Caco-2 (cell line): ENCODE measurements at regions not wholly inside any gene's neighbourhood (a gene's known extent, or its start where the extent isn't known, plus 50 kb on each side); places are given as distances from the start of the nearest gene placed in this dataset.

ENCODE experiments used
- BruUV-seq: library from RNA; stranded (reverse); fragments of 400-500 nt; replicated peaks from 2 replicates; lab custom pipeline; 2021; lab: Mats Ljungman, UMichigan
- CTCF ChIA-PET: fragments of 300-600 bp; sonication (Branson Sonifier 250); formaldehyde crosslinking; loops from one replicate; lab custom pipeline; 2022; ENCODE audit warnings: antibody characterized with exemption; lab: Charles Lee
- POLR2A ChIA-PET: fragments of 300-600 bp; sonication (Branson Sonifier 250); formaldehyde crosslinking; loops from one replicate; lab custom pipeline; 2022; ENCODE audit warnings: antibody characterized with exemption; lab: Charles Lee
- DNase-seq, 2 experiments: peaks; one replicate each; pipeline versions ENCODE4 v3.0.0 to v3.0.0-alpha.2; 2020 to 2022
- H3K27me3 ChIP-seq: replicated peaks from 2 replicates; pipeline ENCODE4 v1.6.0; 2011; ENCODE audit warnings: low read length; ENCODE audit not compliant: control insufficient read depth, insufficient read depth
- H3K36me3 ChIP-seq: 2 replicates; pipeline ENCODE4 v1.5.1; 2011; ENCODE audit warnings: low read length; ENCODE audit not compliant: control insufficient read depth, insufficient read depth
- H3K4me1 ChIP-seq: fragments of 250-450 bp; sonication (Bioruptor Pico); 2 replicates; pipeline ENCODE4 v1.5.1; 2020; ENCODE audit warnings: mild to moderate bottlenecking
- H3K4me3 ChIP-seq: 2 replicates; pipeline ENCODE4 v1.5.1; 2011; ENCODE audit warnings: low read depth, mild to moderate bottlenecking, control low read depth, low read length
- H3K9me3 ChIP-seq: fragments of 250-450 bp; sonication (Bioruptor Pico); 2 replicates; pipeline ENCODE4 v1.5.1; 2020; ENCODE audit warnings: mild to moderate bottlenecking, moderate library complexity
- H3K27ac Mint-ChIP-seq: one replicate; pipeline ENCODE4 v1.8.0; 2022; ENCODE audit warnings: mixed read lengths; ENCODE audit not compliant: unreplicated experiment
- H3K27me3 Mint-ChIP-seq: one replicate; pipeline ENCODE4 v1.8.0; 2022; ENCODE audit warnings: mixed read lengths; ENCODE audit not compliant: insufficient read depth, unreplicated experiment
- H3K36me3 Mint-ChIP-seq: one replicate; pipeline ENCODE4 v1.8.0; 2022; ENCODE audit warnings: mild to moderate bottlenecking, mixed read lengths; ENCODE audit not compliant: insufficient read depth, unreplicated experiment
- H3K4me1 Mint-ChIP-seq: one replicate; pipeline ENCODE4 v1.8.0; 2022; ENCODE audit warnings: low read depth, mixed read lengths; ENCODE audit not compliant: unreplicated experiment
- H3K4me3 Mint-ChIP-seq: one replicate; pipeline ENCODE4 v1.8.0; 2022; ENCODE audit warnings: mild to moderate bottlenecking, moderate library complexity, mixed read lengths; ENCODE audit not compliant: unreplicated experiment
- H3K9me3 Mint-ChIP-seq: one replicate; pipeline ENCODE4 v1.8.0; 2022; ENCODE audit warnings: mixed read lengths; ENCODE audit not compliant: unreplicated experiment
- intact Hi-C: fragments of 100-400 bp; cut with micrococcal nuclease; formaldehyde crosslinking; loops from one replicate; pipeline ENCODE4 v1.10.0; 2022; ENCODE audit not compliant: unreplicated experiment
- TF ChIP-seq, protein P1 (sequence below), 2 experiments: fragments of 200-600 bp in 1 of 2; IDR thresholded peaks; 1 replicate in 1 of 2; 2 replicates in 1 of 2; pipeline versions ENCODE4 v1.5.1 to v1.8.0; 2011 to 2022; ENCODE audit warnings: antibody characterized with exemption in 1 of 2, control low read depth in 1 of 2, inconsistent platforms in 1 of 2, low read depth in 1 of 2, low read length in 1 of 2, mild to moderate bottlenecking in 1 of 2, moderate library complexity in 1 of 2; ENCODE audit not compliant: insufficient read depth in 1 of 2, severe bottlenecking in 1 of 2, unreplicated experiment in 1 of 2

GRCh38 chr20:12276011-12276673 is 358.4 kb downstream of the BTBD3 start:
- H3K4me1 ChIP-seq: no peaks in the 10 kb centered on the region
- TF ChIP-seq, protein P1, sequence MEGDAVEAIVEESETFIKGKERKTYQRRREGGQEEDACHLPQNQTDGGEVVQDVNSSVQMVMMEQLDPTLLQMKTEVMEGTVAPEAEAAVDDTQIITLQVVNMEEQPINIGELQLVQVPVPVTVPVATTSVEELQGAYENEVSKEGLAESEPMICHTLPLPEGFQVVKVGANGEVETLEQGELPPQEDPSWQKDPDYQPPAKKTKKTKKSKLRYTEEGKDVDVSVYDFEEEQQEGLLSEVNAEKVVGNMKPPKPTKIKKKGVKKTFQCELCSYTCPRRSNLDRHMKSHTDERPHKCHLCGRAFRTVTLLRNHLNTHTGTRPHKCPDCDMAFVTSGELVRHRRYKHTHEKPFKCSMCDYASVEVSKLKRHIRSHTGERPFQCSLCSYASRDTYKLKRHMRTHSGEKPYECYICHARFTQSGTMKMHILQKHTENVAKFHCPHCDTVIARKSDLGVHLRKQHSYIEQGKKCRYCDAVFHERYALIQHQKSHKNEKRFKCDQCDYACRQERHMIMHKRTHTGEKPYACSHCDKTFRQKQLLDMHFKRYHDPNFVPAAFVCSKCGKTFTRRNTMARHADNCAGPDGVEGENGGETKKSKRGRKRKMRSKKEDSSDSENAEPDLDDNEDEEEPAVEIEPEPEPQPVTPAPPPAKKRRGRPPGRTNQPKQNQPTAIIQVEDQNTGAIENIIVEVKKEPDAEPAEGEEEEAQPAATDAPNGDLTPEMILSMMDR (IDR thresholded peaks at IDR 0.05; ENCODE audit: insufficient read depth in 1 of 2, low read depth in 1 of 2, low read length in 1 of 2, severe bottlenecking in 1 of 2, unreplicated experiment in 1 of 2): no peak
- Mint-ChIP-seq H3K27ac (no peak overlapping the region), H3K4me1 (no peaks in the 10 kb centered on the region), H3K36me3 (no peaks in the 10 kb centered on the region), H3K9me3 (no peaks in the 10 kb centered on the region), H3K27me3 (peaks cover 16% of the 10 kb centered on the region), H3K4me3 (no peak overlapping the region)
- ChIA-PET POLR2A (no interaction called here), CTCF (no interaction called here)
- H3K36me3 ChIP-seq: no peaks in the 10 kb centered on the region
- DNase-seq: no peak
- no TSS peak for BruUV-seq
- H3K4me3 ChIP-seq: no peak overlapping the region
- intact Hi-C loops: no loop called here
- H3K9me3 ChIP-seq: no peaks in the 10 kb centered on the region
- no peaks in the 10 kb centered on the region for H3K27me3 ChIP-seq

DNA sequence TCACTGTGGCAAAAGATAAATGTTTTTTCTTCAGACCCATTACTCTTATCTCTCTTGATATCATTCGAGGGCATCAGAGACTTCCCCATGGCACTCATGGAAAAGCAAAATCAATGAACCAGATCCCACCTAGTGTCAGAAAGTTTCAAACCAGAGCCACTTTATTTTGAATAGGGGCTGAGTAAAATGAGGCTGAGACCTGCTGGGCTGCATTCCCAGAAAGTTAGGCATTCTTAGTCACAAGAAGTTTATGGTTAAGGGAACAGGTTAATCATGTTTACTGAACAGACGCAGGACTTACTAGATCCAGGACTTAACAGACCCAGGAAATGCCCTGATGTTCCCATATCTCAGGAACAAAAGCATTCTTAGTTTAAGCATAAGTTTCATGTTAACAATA is 369.9 kb downstream of the BTBD3 start:
- Mint-ChIP-seq H3K27me3 (no peaks in the 10 kb centered on the region), H3K9me3 (peaks cover 27% of the 10 kb centered on the region), H3K4me1 (peaks cover 6% of the 10 kb centered on the region), H3K27ac (peak overlapping the region; percentile 74), H3K36me3 (no peaks in the 10 kb centered on the region), H3K4me3 (no peak overlapping the region)
- TF ChIP-seq, protein P1 (IDR thresholded peaks at IDR 0.05; ENCODE audit: insufficient read depth in 1 of 2, low read depth in 1 of 2, low read length in 1 of 2, severe bottlenecking in 1 of 2, unreplicated experiment in 1 of 2): peak in 1 of 2 experiments; percentile 40
- POLR2A ChIA-PET: no interaction called here
- Histone ChIP-seq H3K27me3 (no peaks in the 10 kb centered on the region), H3K36me3 (no peaks in the 10 kb centered on the region), H3K9me3 (no peaks in the 10 kb centered on the region), H3K4me3 (no peak overlapping the region), H3K4me1 (peaks cover 22% of the 10 kb centered on the region)
- BruUV-seq: no TSS peak
- DNase-seq: peak; percentile 47 to 63
- CTCF ChIA-PET: no interaction called here
- intact Hi-C loops: loop anchor here (1.0 to 2.0 kb wide), 2 partner anchors 275 to 611 kb away; no protein-coding TSS in a partner anchor

DNA sequence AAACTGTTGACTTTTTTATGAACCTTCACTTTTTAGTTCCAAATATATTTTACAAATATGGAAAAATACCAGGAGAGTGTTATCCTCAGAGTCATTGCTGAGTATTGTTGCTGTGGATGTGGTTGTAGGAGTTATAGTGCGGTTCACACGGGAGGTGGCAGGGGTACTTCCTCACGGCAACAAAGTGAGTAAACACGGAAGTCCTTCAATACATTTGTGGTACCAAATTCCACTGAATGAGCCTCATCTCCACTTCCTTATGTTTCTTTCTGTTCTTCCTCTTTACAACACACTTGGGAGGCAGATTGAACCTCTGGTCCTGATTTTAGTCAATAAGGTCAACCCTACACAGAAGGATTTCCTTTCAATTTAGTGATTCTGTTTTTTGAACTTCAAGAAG is 371.8 kb downstream of the BTBD3 start:
- ChIA-PET CTCF (interaction anchor here (0.6 kb wide), 1 partner anchor 982 kb away, joined by 3 read pairs; no protein-coding TSS in a partner anchor), POLR2A (no interaction called here)
- no peaks in the 10 kb centered on the region for H3K27me3 Mint-ChIP-seq
- no peaks in the 10 kb centered on the region for H3K36me3 ChIP-seq
- peaks cover 27% of the 10 kb centered on the region for H3K9me3 Mint-ChIP-seq
- H3K4me1 ChIP-seq: peaks cover 22% of the 10 kb centered on the region
- TF ChIP-seq, protein P1 (IDR thresholded peaks at IDR 0.05; ENCODE audit: insufficient read depth in 1 of 2, low read depth in 1 of 2, low read length in 1 of 2, severe bottlenecking in 1 of 2, unreplicated experiment in 1 of 2): no peak
- H3K4me3 ChIP-seq: no peak overlapping the region
- no peak overlapping the region for H3K27ac Mint-ChIP-seq
- BruUV-seq: no TSS peak
- no peaks in the 10 kb centered on the region for H3K36me3 Mint-ChIP-seq
- no peak overlapping the region for H3K4me3 Mint-ChIP-seq
- H3K27me3 ChIP-seq: no peaks in the 10 kb centered on the region
- no peaks in the 10 kb centered on the region for H3K9me3 ChIP-seq
- intact Hi-C loops: no loop called here
- no peak for DNase-seq
- H3K4me1 Mint-ChIP-seq: peaks cover 6% of the 10 kb centered on the region
